Osteoblast (primary cell): ENCODE measurements at regions not wholly inside any gene's neighbourhood (a gene's known extent, or its start where the extent isn't known, plus 50 kb on each side); places are given as distances from the start of the nearest gene placed in this dataset.
"Not testable (repeated sequence)": the region's sequence is repeated elsewhere in the genome, so short reads cannot be mapped to it uniquely, and the experiment has no call there.

Source experiments
- DNase-seq: peaks from one replicate; pipeline ENCODE4 v3.0.0; 2011; ENCODE audit warnings: low spot score, mixed read lengths; ENCODE audit not compliant: insufficient read length; ENCODE audit errors: missing footprints
- H2AFZ ChIP-seq: 2 replicates; pipeline ENCODE4 v1.6.0; 2011; ENCODE audit warnings: mild to moderate bottlenecking, low read length
- H3K27ac ChIP-seq: 2 replicates; pipeline ENCODE4 v1.5.1; 2011; ENCODE audit warnings: mild to moderate bottlenecking, low read depth, low read length, moderate library complexity
- H3K27me3 ChIP-seq: 2 replicates; pipeline ENCODE4 v1.6.0; 2012; ENCODE audit warnings: mild to moderate bottlenecking, control low read depth, inconsistent platforms, low read length, moderate library complexity; ENCODE audit not compliant: insufficient read depth
- H3K36me3 ChIP-seq: 2 replicates; pipeline ENCODE4 v1.5.1; 2011; ENCODE audit warnings: mild to moderate bottlenecking, low read length, control low read depth, moderate library complexity; ENCODE audit not compliant: insufficient read depth
- H3K4me1 ChIP-seq: 2 replicates; pipeline ENCODE4 v1.5.1; 2011; ENCODE audit warnings: mild to moderate bottlenecking, low read length, control low read depth, moderate library complexity; ENCODE audit not compliant: insufficient read depth
- H3K4me2 ChIP-seq: 2 replicates; pipeline ENCODE4 v1.6.0; 2011; ENCODE audit warnings: mild to moderate bottlenecking, low read length; ENCODE audit not compliant: insufficient read depth
- H3K4me3 ChIP-seq: fragments of 200-600 bp; sonication (generic); 3 replicates; pipeline ENCODE4 v1.5.1; 2012; ENCODE audit warnings: mild to moderate bottlenecking, low read length, inconsistent platforms; ENCODE audit not compliant: insufficient read depth
- H3K79me2 ChIP-seq: 2 replicates; pipeline ENCODE4 v1.6.0; 2012; ENCODE audit warnings: mild to moderate bottlenecking, low read length, control low read depth, inconsistent platforms; ENCODE audit not compliant: insufficient read depth
- H3K9me3 ChIP-seq: 2 replicates; pipeline ENCODE4 v1.5.1; 2011; ENCODE audit warnings: low read depth, low read length, control low read depth
- H4K20me1 ChIP-seq: 2 replicates; pipeline ENCODE4 v1.6.0; 2012; ENCODE audit warnings: mild to moderate bottlenecking, low read length, control low read depth; ENCODE audit not compliant: insufficient read depth
- CTCF ChIP-seq: IDR thresholded peaks from 2 replicates; pipeline ENCODE4 v1.5.1; 2011; ENCODE audit warnings: mild to moderate bottlenecking, low read depth, low read length, moderate library complexity; ENCODE audit errors: extremely low read depth

- H3K79me2 ChIP-seq: no peaks in the 10 kb centered on the region
- no peak overlapping the region for H3K27ac ChIP-seq
- no peak overlapping the region for H3K4me3 ChIP-seq
- peaks cover 4% of the 10 kb centered on the region for H3K4me1 ChIP-seq
- no peaks in the 10 kb centered on the region for H3K36me3 ChIP-seq
- no peaks in the 10 kb centered on the region for H3K27me3 ChIP-seq
- no peaks in the 10 kb centered on the region for H4K20me1 ChIP-seq
- H2AFZ ChIP-seq: no peak overlapping the region
- no peak overlapping the region for H3K4me2 ChIP-seq
- no peak for DNase-seq
- TF ChIP-seq CTCF: no peak
- H3K9me3 ChIP-seq: no peaks in the 10 kb centered on the region
Observed at GRCh38 chr10:29379208-29379607, 90.3 kb downstream of the LYZL1 start.

- H3K4me3 ChIP-seq, H4K20me1 ChIP-seq, H3K4me2 ChIP-seq, H3K27me3 ChIP-seq, H3K4me1 ChIP-seq, H3K79me2 ChIP-seq, DNase-seq, H3K36me3 ChIP-seq, H2AFZ ChIP-seq, H3K9me3 ChIP-seq, H3K27ac ChIP-seq: not testable (repeated sequence)
Observed at GRCh38 chr10:29379777-29380598, 91.1 kb downstream of the LYZL1 start.

- H4K20me1 ChIP-seq, H2AFZ ChIP-seq, H3K27ac ChIP-seq, H3K4me1 ChIP-seq, H3K27me3 ChIP-seq, H3K9me3 ChIP-seq, H3K36me3 ChIP-seq, H3K4me3 ChIP-seq, DNase-seq, H3K79me2 ChIP-seq, H3K4me2 ChIP-seq: not testable (repeated sequence)
Observed at GRCh38 chr10:29380599-29381511, 92.0 kb downstream of the LYZL1 start.

DNA sequence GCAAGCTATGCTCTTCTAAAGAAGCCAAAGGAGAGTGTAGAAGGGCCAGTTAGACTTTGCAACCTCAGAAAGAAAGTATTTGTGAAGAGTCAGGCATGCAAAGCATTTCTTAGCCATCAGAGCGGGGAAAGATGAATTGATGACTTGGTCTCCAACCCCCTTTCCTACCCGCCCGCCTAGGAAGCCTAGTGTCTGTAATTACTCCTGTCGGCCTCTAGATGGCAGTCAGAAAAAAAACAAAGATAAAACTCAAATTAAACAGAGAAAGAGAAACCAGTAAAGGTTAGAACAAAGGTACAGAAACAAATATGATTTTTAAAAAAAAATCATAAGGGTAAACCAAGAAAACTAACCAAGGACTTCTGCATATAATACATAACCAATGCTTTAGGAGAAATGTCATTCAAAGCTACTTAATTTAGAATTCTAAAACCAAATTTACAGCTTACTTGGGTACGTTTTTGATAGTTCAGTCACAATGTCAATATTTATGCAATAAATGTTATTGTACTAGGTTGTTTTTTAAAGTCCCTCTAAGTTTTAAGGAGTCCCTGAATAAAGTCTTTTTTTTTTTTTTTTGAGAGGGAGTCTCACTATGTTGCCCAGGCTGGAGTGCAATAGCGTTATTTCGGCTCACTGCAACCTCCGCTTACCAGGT lies 97.6 kb downstream of the LYZL1 start:
- Histone ChIP-seq H4K20me1 (no peaks in the 10 kb centered on the region), H3K79me2 (no peaks in the 10 kb centered on the region), H3K36me3 (no peaks in the 10 kb centered on the region), H3K4me1 (no peaks in the 10 kb centered on the region), H3K4me2 (peak overlapping the region; percentile 58), H3K4me3 (no peak overlapping the region), H3K27ac (no peak overlapping the region), H3K9me3 (no peaks in the 10 kb centered on the region), H3K27me3 (no peaks in the 10 kb centered on the region), H2AFZ (peak overlapping the region; percentile 59)
- peak; percentile 76 for TF ChIP-seq CTCF
- no peak for DNase-seq
